WERI-Rb-1 (cell line): ENCODE measurements at regions not wholly inside any gene's neighbourhood (a gene's known extent, or its start where the extent isn't known, plus 50 kb on each side); places are given as distances from the start of the nearest gene placed in this dataset.

Source experiments
- DNase-seq: peaks from one replicate; pipeline ENCODE4 v3.0.0-alpha.2; 2020
- H3K27ac ChIP-seq: fragments of 250-450 bp; sonication (Bioruptor Pico); 2 replicates; pipeline ENCODE4 v1.5.1; 2020; ENCODE audit warnings: mild to moderate bottlenecking, moderate library complexity
- H3K27me3 ChIP-seq: fragments of 250-450 bp; sonication (Bioruptor Pico); 2 replicates; pipeline ENCODE4 v1.5.1; 2021; ENCODE audit warnings: mild to moderate bottlenecking, low read depth, moderate library complexity; ENCODE audit not compliant: insufficient read depth, severe bottlenecking
- H3K36me3 ChIP-seq: fragments of 250-450 bp; sonication (Bioruptor Pico); 2 replicates; pipeline ENCODE4 v1.5.1; 2020; ENCODE audit warnings: mild to moderate bottlenecking, moderate library complexity
- H3K4me3 ChIP-seq: 2 replicates; pipeline ENCODE4 v1.5.1; 2011; ENCODE audit warnings: low read depth, mild to moderate bottlenecking, control low read depth, low read length
- H3K9me3 ChIP-seq: fragments of 250-450 bp; sonication (Bioruptor Pico); 2 replicates; pipeline ENCODE4 v1.5.1; 2021; ENCODE audit warnings: mild to moderate bottlenecking, moderate library complexity; ENCODE audit not compliant: severe bottlenecking
- CTCF ChIP-seq: IDR thresholded peaks from 2 replicates; pipeline ENCODE4 v1.5.1; 2011; ENCODE audit warnings: low read depth, mild to moderate bottlenecking, control low read depth, inconsistent platforms, low read length

GRCh38 chr6:12459945-12460661 is 169.9 kb downstream of the EDN1 start:
- Histone ChIP-seq H3K4me3 (no peak overlapping the region), H3K36me3 (no peaks in the 10 kb centered on the region), H3K27me3 (no peaks in the 10 kb centered on the region), H3K9me3 (no peaks in the 10 kb centered on the region), H3K27ac (no peak overlapping the region)
- no peak for DNase-seq
- no peak for TF ChIP-seq CTCF

GRCh38 chr6:12467706-12468670 is 177.8 kb downstream of the EDN1 start:
- H3K36me3 ChIP-seq, result no peaks in the 10 kb centered on the region
- H3K4me3 ChIP-seq, result no peak overlapping the region
- DNase-seq, result no peak
- no peaks in the 10 kb centered on the region for H3K9me3 ChIP-seq
- TF ChIP-seq CTCF, result no peak
- no peak overlapping the region for H3K27ac ChIP-seq
- no peaks in the 10 kb centered on the region for H3K27me3 ChIP-seq

- Histone ChIP-seq H3K4me3 (no peak overlapping the region), H3K9me3 (no peaks in the 10 kb centered on the region), H3K27ac (no peak overlapping the region), H3K27me3 (no peaks in the 10 kb centered on the region), H3K36me3 (no peaks in the 10 kb centered on the region)
- no peak for DNase-seq
- no peak for TF ChIP-seq CTCF
These were observed 182.5 kb downstream of the EDN1 start for GRCh38 chr6:12472601-12473038.

- no peak for DNase-seq
- no peak overlapping the region for H3K27ac ChIP-seq
- no peaks in the 10 kb centered on the region for H3K27me3 ChIP-seq
- no peak overlapping the region for H3K4me3 ChIP-seq
- H3K36me3 ChIP-seq, result no peaks in the 10 kb centered on the region
- no peak for TF ChIP-seq CTCF
- H3K9me3 ChIP-seq, result no peaks in the 10 kb centered on the region
These were observed 183.3 kb downstream of the EDN1 start for GRCh38 chr6:12473494-12473893.

- Histone ChIP-seq H3K4me3 (no peak overlapping the region), H3K27me3 (no peaks in the 10 kb centered on the region), H3K9me3 (no peaks in the 10 kb centered on the region), H3K36me3 (no peaks in the 10 kb centered on the region), H3K27ac (no peak overlapping the region)
- no peak for TF ChIP-seq CTCF
- DNase-seq, result no peak
These were observed 184.3 kb downstream of the EDN1 start for GRCh38 chr6:12474167-12475140.
